Trophoblast cell (in vitro differentiated cells and primary cell): ENCODE measurements at regions not wholly inside any gene's neighbourhood (a gene's known extent, or its start where the extent isn't known, plus 50 kb on each side); places are given as distances from the start of the nearest gene placed in this dataset.

Source experiments
- DNase-seq, 2 donors: peaks; one replicate each; pipeline ENCODE4 v3.0.0-alpha.2; 2016
- H2AFZ ChIP-seq: 2 replicates; pipeline ENCODE4 v1.6.1; 2013; ENCODE audit warnings: low read length, moderate library complexity, mild to moderate bottlenecking; ENCODE audit not compliant: insufficient read depth, poor library complexity
- H2AK5ac ChIP-seq: 2 replicates; pipeline ENCODE4 v1.6.1; 2013; ENCODE audit warnings: mild to moderate bottlenecking, low read length
- H2BK120ac ChIP-seq: 2 replicates; pipeline ENCODE4 v1.6.1; 2013; ENCODE audit warnings: low read length, mild to moderate bottlenecking, moderate library complexity; ENCODE audit not compliant: insufficient read depth, poor library complexity
- H2BK12ac ChIP-seq: 2 replicates; pipeline ENCODE4 v1.6.1; 2013; ENCODE audit warnings: mild to moderate bottlenecking, low read length, moderate library complexity
- H2BK5ac ChIP-seq: 2 replicates; pipeline ENCODE4 v1.6.1; 2013; ENCODE audit warnings: low read length, low read depth, moderate library complexity, mild to moderate bottlenecking; ENCODE audit not compliant: poor library complexity
- H3K14ac ChIP-seq: 2 replicates; pipeline ENCODE4 v1.6.1; 2013; ENCODE audit warnings: mild to moderate bottlenecking, low read length
- H3K18ac ChIP-seq: 2 replicates; pipeline ENCODE4 v1.6.1; 2013; ENCODE audit warnings: mild to moderate bottlenecking, low read length
- H3K23ac ChIP-seq: 2 replicates; pipeline ENCODE4 v1.6.1; 2013; ENCODE audit warnings: low read length
- H3K27ac ChIP-seq: 2 replicates; pipeline ENCODE4 v1.5.1; 2013; ENCODE audit warnings: low read depth, mild to moderate bottlenecking, inconsistent platforms, low read length, moderate library complexity
- H3K27me3 ChIP-seq: 2 replicates; pipeline ENCODE4 v1.6.1; 2013; ENCODE audit warnings: inconsistent platforms, mild to moderate bottlenecking, low read length, moderate library complexity; ENCODE audit not compliant: insufficient read depth
- H3K36me3 ChIP-seq, 2 experiments: 1 replicate in 1 of 2; 2 replicates in 1 of 2; pipeline ENCODE4 v1.6.1; 2013; ENCODE audit warnings: low read length in 2 of 2, mild to moderate bottlenecking in 2 of 2, moderate library complexity in 1 of 2; ENCODE audit not compliant: insufficient read depth in 2 of 2, control insufficient read depth in 1 of 2
- H3K4ac ChIP-seq: 2 replicates; pipeline ENCODE4 v1.6.1; 2013; ENCODE audit warnings: low read depth, mild to moderate bottlenecking, low read length, moderate library complexity
- H3K4me1 ChIP-seq, 2 experiments: 1 replicate in 1 of 2; 2 replicates in 1 of 2; pipeline ENCODE4 v1.6.1; 2013; ENCODE audit warnings: low read length in 2 of 2, mild to moderate bottlenecking in 2 of 2, moderate library complexity in 1 of 2; ENCODE audit not compliant: insufficient read depth in 2 of 2, control insufficient read depth in 1 of 2
- H3K4me2 ChIP-seq: 2 replicates; pipeline ENCODE4 v1.6.1; 2013; ENCODE audit warnings: inconsistent platforms, mild to moderate bottlenecking, low read length, moderate library complexity
- H3K4me3 ChIP-seq: 2 replicates; pipeline ENCODE4 v1.5.1; 2013; ENCODE audit warnings: mild to moderate bottlenecking, low read depth, low read length, inconsistent platforms
- H3K79me1 ChIP-seq: one replicate; pipeline ENCODE4 v1.6.1; 2013; ENCODE audit warnings: low read length
- H3K79me2 ChIP-seq: 2 replicates; pipeline ENCODE4 v1.6.1; 2013; ENCODE audit warnings: low read length, mild to moderate bottlenecking; ENCODE audit not compliant: control insufficient read depth, insufficient read depth, poor library complexity
- H3K9ac ChIP-seq: 2 replicates; pipeline ENCODE4 v1.6.1; 2013; ENCODE audit warnings: mild to moderate bottlenecking, low read length
- H3K9me3 ChIP-seq: 2 replicates; pipeline ENCODE4 v1.6.1; 2013; ENCODE audit warnings: low read depth, mild to moderate bottlenecking, control low read depth, inconsistent platforms, low read length; ENCODE audit not compliant: insufficient read depth
- H4K12ac ChIP-seq: 2 replicates; pipeline ENCODE4 v1.6.1; 2013; ENCODE audit warnings: low read depth, mild to moderate bottlenecking, low read length, moderate library complexity
- H4K8ac ChIP-seq: 2 replicates; pipeline ENCODE4 v1.6.1; 2013; ENCODE audit warnings: low read depth, mild to moderate bottlenecking, low read length, moderate library complexity
- H4K91ac ChIP-seq: one replicate; pipeline ENCODE4 v1.6.1; 2013; ENCODE audit warnings: low read depth, mild to moderate bottlenecking, low read length, moderate library complexity
- WGBS: extraction: QIAGEN DNeasy Blood & Tissue Kit; methylation state at CpG from one replicate; pipeline ENCODE4 v1.1.7; 2013; ENCODE audit warnings: missing lambda C conversion rate; ENCODE audit not compliant: insufficient read length, insufficient coverage; ENCODE audit errors: extremely low coverage; 5-methylcytosine and 5-hydroxymethylcytosine counted together

DNA sequence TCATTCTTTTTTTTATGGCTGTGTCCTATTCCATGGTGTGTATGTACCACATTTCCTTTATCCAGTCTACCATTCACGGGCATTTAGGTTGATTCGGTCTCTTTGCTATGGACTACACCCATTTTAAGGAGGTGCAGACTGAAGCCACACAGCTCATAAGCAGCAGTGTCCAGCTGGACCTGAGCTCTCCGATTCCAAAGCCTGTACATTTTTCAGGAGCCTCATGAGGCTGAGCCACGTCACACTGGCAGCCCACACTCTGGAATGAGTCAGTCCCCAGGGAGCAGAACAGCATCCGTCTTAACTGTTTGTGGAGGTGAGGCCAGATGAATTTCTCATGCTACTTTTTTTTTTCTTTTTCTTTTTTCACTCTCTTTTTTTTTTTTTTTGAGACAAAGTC is 116.1 kb downstream of the C16orf95 start:
- Histone ChIP-seq H4K12ac (no peak overlapping the region), H3K23ac (no peak overlapping the region), H2BK5ac (no peak overlapping the region), H3K36me3 (no peaks in the 10 kb centered on the region), H3K9ac (no peak overlapping the region), H2BK120ac (no peak overlapping the region), H3K9me3 (peaks cover 4% of the 10 kb centered on the region), H3K14ac (no peak overlapping the region), H3K4me1 (peaks cover 3 to 5% of the 10 kb centered on the region in 2 experiments), H3K4me3 (no peak overlapping the region), H2BK12ac (no peak overlapping the region), H3K27ac (no peak overlapping the region), H3K79me2 (no peaks in the 10 kb centered on the region), H2AK5ac (no peak overlapping the region), H3K18ac (no peak overlapping the region), H3K79me1 (peaks cover 3% of the 10 kb centered on the region), H2AFZ (no peak overlapping the region), H3K4ac (no peak overlapping the region), H3K4me2 (no peak overlapping the region), H4K91ac (no peak overlapping the region), H4K8ac (no peak overlapping the region), H3K27me3 (no peaks in the 10 kb centered on the region)
- DNase-seq = no peak
- WGBS = no CpG with 5 or more reads among the region's 5 CpGs

DNA sequence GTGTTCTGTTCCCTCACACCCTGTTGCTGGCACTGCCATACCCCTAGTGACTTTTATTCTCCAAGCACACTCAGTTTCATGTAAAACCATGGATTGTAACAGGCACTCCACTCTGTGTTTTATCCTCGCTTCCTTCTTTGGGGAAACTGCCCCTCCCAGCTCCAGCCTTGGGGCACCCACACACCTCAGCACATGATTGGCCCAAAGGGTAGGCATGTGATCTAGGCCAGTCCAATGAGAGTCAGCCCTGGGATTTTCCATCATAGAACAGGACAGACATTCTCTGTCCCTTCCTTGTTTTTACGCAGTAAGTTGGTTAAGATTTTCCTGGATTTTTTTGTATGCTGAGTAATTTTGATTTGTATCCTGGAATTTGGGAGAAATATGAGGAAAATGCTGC is 115.4 kb downstream of the C16orf95 start:
- Histone ChIP-seq H4K91ac (peak overlapping the region; percentile 3), H2AK5ac (no peak overlapping the region), H3K36me3 (no peaks in the 10 kb centered on the region), H2BK120ac (no peak overlapping the region), H3K4ac (no peak overlapping the region), H3K23ac (no peak overlapping the region), H3K9ac (no peak overlapping the region), H3K14ac (no peak overlapping the region), H3K27ac (no peak overlapping the region), H2BK12ac (peak overlapping the region; percentile 29), H2BK5ac (no peak overlapping the region), H3K9me3 (no peaks in the 10 kb centered on the region), H3K18ac (no peak overlapping the region), H4K8ac (no peak overlapping the region), H3K27me3 (no peaks in the 10 kb centered on the region), H3K4me3 (no peak overlapping the region), H3K4me1 (peaks cover 3 to 5% of the 10 kb centered on the region in 2 experiments), H3K4me2 (no peak overlapping the region), H3K79me1 (peaks cover 3% of the 10 kb centered on the region), H4K12ac (no peak overlapping the region), H3K79me2 (no peaks in the 10 kb centered on the region), H2AFZ (no peak overlapping the region)
- DNase-seq = no peak
- WGBS = no CpG with 5 or more reads among the region's 2 CpGs

DNA sequence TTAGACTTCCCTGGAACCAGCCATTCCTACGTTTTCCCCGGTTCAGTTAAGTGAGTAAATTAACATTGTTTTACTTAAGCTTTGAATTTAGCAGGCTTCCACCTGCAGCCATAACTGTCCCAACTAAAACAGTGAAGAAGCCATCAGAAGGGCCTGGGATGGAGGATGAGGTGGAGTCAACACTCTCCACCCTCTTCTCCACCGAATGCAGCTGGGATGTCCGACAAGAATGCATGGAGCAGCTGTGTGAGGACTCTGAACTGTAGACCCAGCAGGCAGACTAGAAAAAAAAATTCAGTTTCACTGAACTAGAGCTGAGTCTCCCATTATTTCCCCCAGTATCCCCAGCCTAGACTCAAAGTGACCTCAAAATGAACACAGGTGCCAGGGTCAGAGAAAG is 114.8 kb downstream of the C16orf95 start:
- Histone ChIP-seq H2BK120ac (peak overlapping the region; percentile 20), H3K4me3 (no peak overlapping the region), H4K8ac (no peak overlapping the region), H4K91ac (no peak overlapping the region), H3K18ac (no peak overlapping the region), H2BK5ac (peak overlapping the region; percentile 52), H3K4me2 (no peak overlapping the region), H3K79me2 (no peaks in the 10 kb centered on the region), H3K4me1 (peaks cover 3 to 5% of the 10 kb centered on the region in 2 experiments), H3K36me3 (no peaks in the 10 kb centered on the region), H3K79me1 (peaks cover 3% of the 10 kb centered on the region), H2BK12ac (peak overlapping the region; percentile 12), H3K9ac (no peak overlapping the region), H4K12ac (no peak overlapping the region), H3K27ac (peak overlapping the region; percentile 21), H2AFZ (no peak overlapping the region), H3K9me3 (no peaks in the 10 kb centered on the region), H3K4ac (no peak overlapping the region), H2AK5ac (no peak overlapping the region), H3K27me3 (no peaks in the 10 kb centered on the region), H3K14ac (no peak overlapping the region), H3K23ac (no peak overlapping the region)
- WGBS = no CpG with 5 or more reads among the region's 4 CpGs
- DNase-seq = no peak

DNA sequence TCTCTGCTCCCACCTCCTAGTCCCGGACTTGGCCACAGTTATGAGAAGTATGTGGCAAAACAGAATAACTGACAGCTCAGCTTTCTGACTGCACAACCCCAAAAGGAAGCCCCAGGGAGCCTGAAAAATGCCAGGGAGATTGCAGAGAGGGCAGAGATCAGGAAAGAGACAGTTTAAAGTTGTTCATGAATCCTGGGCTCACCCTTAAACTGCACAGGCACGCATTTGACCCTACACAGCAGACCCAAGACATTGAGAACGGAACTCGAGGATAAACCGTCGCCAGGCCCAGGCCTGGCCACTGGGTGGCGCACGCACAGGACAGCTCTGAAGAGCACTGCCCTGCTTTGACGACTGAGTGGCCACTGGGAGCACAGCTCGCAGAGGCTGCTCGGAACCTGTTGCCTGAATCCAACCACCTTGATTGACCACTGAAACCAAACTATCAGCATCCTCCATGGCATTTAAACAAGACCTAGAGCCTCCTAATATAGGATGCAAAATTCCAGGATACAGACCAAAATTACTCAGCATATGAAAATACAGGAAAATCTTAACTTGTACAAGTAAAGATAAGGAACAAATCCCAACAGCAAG is 114.0 kb downstream of the C16orf95 start:
- Histone ChIP-seq H2AK5ac (no peak overlapping the region), H3K4me1 (peaks cover 8 to 12% of the 10 kb centered on the region in 2 experiments), H3K18ac (no peak overlapping the region), H3K27ac (peak overlapping the region; percentile 29), H2AFZ (no peak overlapping the region), H3K23ac (no peak overlapping the region), H4K12ac (no peak overlapping the region), H3K27me3 (no peaks in the 10 kb centered on the region), H2BK5ac (no peak overlapping the region), H3K4me3 (no peak overlapping the region), H4K8ac (no peak overlapping the region), H3K4me2 (peak overlapping the region; percentile 32), H2BK120ac (no peak overlapping the region), H3K36me3 (no peaks in the 10 kb centered on the region), H2BK12ac (no peak overlapping the region), H3K79me2 (no peaks in the 10 kb centered on the region), H3K79me1 (peaks cover 3% of the 10 kb centered on the region), H3K4ac (no peak overlapping the region), H3K9me3 (no peaks in the 10 kb centered on the region), H3K9ac (no peak overlapping the region), H4K91ac (no peak overlapping the region), H3K14ac (no peak overlapping the region)
- WGBS = no CpG with 5 or more reads among the region's 11 CpGs
- DNase-seq = peak; percentile 81 to 90
